GM10266 (cell line): ENCODE measurements at regions not wholly inside any gene's neighbourhood (a gene's known extent, or its start where the extent isn't known, plus 50 kb on each side); places are given as distances from the start of the nearest gene placed in this dataset.

ENCODE experiments used
- DNase-seq: peaks from one replicate; pipeline ENCODE4 v3.0.0; 2012; ENCODE audit errors: extremely low spot score
- TF ChIP-seq, protein P1 (sequence below): IDR thresholded peaks from 2 replicates; pipeline ENCODE4 v1.5.1; 2012; ENCODE audit warnings: mild to moderate bottlenecking, low read depth; ENCODE audit not compliant: control insufficient read depth, insufficient read depth; ENCODE audit errors: missing control alignments

DNA sequence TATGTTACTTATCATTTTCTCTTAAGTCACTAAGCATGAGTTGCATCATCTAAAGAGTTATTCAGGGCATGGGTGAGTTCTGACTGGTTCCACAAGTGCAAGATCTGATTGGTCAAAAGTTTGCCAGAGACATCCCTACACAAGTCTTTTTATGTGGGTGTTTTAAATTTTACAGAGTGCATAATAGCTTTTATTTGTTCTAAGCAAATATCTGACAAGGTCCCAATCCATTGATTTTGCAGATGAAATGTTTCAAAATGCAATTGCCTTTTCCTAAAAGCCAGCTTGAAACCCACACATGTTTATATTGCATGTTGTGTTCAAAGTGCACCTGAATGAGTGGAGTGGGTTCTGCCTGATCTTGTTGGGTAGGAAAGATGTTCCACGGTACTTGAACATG, 101.7 kb upstream of the PAX6 start:
- TF ChIP-seq, protein P1, sequence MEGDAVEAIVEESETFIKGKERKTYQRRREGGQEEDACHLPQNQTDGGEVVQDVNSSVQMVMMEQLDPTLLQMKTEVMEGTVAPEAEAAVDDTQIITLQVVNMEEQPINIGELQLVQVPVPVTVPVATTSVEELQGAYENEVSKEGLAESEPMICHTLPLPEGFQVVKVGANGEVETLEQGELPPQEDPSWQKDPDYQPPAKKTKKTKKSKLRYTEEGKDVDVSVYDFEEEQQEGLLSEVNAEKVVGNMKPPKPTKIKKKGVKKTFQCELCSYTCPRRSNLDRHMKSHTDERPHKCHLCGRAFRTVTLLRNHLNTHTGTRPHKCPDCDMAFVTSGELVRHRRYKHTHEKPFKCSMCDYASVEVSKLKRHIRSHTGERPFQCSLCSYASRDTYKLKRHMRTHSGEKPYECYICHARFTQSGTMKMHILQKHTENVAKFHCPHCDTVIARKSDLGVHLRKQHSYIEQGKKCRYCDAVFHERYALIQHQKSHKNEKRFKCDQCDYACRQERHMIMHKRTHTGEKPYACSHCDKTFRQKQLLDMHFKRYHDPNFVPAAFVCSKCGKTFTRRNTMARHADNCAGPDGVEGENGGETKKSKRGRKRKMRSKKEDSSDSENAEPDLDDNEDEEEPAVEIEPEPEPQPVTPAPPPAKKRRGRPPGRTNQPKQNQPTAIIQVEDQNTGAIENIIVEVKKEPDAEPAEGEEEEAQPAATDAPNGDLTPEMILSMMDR = no peak
- no peak for DNase-seq

DNA sequence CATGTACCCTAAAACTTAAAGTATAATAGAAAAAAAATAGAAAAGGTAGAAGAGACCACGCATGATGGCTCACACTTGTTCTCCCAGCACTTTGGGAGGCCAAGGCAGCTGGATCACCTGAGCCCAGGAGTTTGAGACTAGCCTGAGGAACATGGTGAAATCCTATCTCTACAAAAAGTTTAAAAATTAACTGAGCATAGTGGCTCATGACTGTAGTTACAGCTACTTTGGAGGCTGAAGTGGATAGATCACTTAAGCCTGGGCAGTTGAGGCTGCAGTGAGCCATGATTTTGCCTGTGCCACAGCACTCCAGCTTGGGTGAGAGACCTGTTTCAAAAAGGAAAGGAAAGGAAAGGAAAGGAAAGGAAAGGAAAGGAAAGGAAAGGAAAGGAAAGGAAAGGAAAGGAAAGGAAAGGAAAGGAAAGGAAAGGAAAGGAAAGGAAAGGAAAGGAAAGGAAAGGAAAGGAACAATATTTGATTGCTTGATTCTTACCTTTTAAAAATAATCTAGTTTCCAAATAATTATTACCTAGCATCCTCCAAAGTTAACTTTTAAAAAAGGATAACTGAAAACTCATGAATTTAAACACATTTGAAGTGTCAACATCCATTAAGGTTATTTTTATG, 99.9 kb upstream of the PAX6 start:
- no peak for DNase-seq
- TF ChIP-seq, protein P1 = no peak

DNA sequence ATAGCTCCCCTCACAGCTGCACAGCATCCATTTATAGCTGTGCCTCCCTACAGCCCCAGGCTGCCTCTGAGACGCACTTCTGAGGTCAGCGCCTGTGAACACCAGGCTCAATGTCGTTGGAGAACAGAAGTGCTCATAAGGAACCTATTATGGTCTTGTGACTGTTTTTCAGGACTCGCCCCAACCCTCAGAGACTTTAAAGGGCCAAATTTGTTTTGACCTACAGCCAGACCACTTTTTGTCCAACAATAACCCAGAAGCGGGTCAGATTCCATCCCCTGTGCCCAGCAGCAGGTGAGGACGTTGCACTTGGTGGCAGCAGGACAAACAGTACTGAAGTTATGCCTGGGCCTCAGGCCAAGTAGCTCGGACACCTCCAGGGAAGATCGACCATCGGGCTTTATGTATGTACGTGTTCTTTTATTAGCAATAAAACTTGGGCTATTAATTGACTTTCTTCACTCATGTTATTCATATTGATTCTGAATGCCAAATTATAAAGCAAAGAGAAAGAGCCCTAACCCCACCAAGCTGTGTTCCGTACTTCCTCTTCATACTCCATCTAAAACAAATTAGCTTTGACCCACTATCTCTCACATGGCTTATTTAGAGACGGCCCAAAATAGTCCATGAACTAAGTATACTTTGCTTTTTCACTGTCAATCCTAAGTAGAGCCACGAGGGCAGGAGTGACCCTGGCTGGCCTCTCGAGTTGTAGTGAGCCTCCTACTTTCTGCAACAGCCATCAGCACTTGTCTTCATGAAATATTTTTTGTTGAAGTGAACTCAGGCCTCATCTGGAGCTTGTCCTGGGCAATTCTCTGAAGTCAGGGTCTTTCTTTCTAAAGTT, 92.3 kb upstream of the PAX6 start:
- DNase-seq = no peak
- TF ChIP-seq, protein P1 = no peak

DNA sequence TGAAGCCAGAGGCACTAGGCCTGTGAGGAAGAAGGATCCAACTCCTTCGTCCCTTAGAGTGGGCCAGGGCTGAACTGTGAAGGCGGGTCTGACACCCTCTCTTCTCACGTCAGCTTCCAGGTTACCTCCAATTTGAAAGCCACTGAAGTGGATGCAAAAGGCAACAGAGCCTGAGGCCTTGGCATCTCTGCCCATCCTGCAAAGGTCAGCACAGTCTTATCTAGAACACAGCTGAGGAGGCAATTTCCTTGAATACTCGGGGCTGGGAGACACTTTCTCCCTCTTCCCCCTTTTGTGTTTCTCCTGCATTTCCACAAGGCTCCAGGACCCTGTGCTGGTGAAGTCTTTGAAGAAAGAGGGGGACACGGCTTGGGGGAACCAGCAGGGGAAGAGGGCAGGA, 91.6 kb upstream of the PAX6 start:
- TF ChIP-seq, protein P1 = no peak

DNA sequence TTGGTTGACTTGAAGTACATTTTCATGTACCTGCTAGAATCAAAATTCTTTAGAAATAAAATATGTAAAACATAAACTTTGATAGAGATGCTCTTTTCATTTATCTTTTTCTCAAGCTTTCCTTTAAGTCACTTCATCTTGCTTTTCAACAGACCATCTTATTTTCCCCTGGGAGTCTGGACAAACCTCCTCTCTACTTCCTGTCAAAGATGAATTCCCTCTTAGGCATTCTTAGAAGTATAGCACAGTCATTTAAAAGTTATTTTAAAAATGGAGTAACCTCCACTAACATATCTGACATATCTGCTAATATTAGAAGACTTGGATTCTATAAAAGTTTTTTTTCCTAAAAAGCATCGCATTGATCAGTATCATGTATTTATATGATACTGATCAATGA, 84.8 kb upstream of the PAX6 start:
- no peak for DNase-seq
- TF ChIP-seq, protein P1 = no peak

More for the DNA sequence above, 91.6 kb upstream of the PAX6 start:
- DNase-seq = no peak

DNA sequence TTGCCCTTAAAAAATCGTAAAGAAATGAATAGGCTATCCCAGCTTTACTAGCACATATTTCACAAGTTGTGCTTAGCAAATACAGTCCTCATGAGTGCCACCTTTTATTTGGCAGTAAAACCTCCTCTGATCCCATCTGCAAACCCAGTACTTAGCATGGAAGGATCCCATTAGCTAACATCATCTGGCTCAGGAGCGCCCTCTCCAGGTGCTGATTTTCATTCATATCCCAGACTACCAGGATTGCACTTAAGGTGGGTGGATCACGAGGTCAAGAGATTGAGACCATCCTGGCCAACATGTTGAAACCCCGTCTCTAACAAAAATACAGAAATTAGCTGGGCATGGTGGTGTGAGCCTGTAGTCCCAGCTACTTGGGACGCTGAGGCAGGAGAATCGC, 76.1 kb upstream of the PAX6 start:
- DNase-seq = no peak
- TF ChIP-seq, protein P1 = peak; percentile 28

DNA sequence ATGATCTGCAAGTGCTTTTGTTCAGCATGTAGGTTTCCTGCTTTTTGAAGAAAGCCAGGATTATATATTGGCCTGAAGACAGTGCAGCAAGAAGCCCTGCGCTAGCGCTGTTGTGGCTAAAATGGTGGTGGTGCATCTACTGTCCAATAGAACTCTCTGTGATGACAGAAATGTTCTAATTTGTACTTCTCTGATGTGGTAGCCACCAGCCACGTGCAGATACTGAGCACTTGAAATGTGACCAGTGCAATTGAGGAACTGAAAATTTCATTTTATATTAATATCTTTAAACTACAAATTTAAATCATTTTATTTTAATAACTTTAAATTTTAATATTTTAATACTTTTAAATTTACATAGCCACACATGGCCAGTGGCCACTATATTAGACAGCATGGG, 73.0 kb upstream of the PAX6 start:
- TF ChIP-seq, protein P1 = no peak
- no peak for DNase-seq
